GM10266 (cell line): ENCODE measurements at regions not wholly inside any gene's neighbourhood (a gene's known extent, or its start where the extent isn't known, plus 50 kb on each side); places are given as distances from the start of the nearest gene placed in this dataset.

Source experiments
- DNase-seq: peaks from one replicate; pipeline ENCODE4 v3.0.0; 2012; ENCODE audit errors: extremely low spot score
- TF ChIP-seq, protein P1 (sequence below): IDR thresholded peaks from 2 replicates; pipeline ENCODE4 v1.5.1; 2012; ENCODE audit warnings: mild to moderate bottlenecking, low read depth; ENCODE audit not compliant: control insufficient read depth, insufficient read depth; ENCODE audit errors: missing control alignments

DNA sequence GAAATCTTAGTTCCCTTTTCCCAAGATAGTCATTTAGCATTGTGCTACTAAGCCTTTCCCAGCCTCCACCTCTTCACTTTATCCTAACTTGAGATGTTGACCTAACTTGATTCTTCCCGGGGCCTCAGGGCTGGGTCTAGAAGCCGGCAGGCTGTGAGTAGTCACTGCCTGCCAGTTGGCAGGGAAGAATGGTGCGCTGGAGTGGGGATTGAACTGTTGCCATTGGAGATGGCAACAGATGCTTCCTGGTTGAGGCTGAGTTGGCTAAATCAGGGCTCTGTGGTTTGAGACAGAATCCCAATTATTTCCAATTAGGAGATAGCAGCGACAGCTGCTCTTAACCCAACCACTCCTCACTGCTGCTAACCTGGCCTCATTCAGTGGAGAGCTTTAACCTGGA is 343.1 kb downstream of the BRINP1 start:
- no peak for DNase-seq
- TF ChIP-seq, protein P1, sequence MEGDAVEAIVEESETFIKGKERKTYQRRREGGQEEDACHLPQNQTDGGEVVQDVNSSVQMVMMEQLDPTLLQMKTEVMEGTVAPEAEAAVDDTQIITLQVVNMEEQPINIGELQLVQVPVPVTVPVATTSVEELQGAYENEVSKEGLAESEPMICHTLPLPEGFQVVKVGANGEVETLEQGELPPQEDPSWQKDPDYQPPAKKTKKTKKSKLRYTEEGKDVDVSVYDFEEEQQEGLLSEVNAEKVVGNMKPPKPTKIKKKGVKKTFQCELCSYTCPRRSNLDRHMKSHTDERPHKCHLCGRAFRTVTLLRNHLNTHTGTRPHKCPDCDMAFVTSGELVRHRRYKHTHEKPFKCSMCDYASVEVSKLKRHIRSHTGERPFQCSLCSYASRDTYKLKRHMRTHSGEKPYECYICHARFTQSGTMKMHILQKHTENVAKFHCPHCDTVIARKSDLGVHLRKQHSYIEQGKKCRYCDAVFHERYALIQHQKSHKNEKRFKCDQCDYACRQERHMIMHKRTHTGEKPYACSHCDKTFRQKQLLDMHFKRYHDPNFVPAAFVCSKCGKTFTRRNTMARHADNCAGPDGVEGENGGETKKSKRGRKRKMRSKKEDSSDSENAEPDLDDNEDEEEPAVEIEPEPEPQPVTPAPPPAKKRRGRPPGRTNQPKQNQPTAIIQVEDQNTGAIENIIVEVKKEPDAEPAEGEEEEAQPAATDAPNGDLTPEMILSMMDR, result no peak

DNA sequence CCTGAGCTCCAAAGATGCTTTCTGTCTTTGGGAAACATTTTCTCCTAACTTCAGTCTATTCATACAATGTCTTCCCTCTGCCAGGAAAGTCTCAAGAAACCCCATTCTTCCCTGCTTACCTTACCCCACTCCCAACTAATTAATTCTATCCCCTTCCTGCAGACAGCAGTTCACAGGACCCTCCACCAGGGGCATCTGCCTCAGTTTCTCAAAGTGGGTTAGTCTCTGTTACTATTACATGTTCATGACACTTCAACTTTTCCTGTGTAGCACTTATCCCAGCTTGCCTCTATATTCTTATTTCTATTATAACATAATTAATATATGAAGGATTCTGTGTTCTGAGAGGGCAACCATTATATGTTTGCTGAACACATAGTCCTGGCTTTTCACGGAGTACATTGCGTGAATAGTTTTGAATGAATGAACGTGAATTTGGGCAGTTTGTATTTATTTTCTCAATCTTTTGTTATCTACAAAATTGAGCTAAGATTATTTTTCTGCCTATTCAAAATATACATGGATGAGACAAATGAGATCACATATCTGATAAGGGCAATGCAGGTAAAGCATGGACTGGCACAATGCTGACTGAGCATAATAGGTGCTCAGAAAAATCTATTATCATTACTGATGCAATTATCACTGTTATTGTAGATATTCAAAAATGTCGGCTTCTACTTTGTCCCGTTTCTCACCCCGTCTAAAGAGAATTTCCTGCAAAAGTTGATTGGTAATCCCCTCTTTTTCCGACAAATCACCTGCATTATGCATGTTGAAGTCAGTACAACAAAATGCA is 341.1 kb downstream of the BRINP1 start:
- DNase-seq, result no peak
- TF ChIP-seq, protein P1, result no peak

DNA sequence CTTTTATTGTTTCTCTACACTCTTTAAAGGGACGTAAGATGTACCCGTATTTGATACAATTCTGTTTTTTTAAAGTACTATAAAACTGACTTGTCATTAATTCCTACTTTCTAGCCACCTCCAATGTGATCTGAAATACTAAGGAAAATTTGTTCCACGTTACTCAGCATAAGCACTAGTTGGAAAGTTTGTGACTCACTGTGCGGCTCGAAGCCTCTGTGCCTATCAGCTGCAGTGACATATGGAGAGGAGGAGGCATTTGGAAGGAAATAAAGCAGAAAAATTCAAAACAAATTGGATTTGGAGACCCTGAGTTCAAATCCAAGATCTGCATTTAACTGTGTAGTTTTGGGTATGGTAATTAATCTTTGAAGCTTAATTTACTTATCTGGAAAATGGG is 339.3 kb downstream of the BRINP1 start:
- TF ChIP-seq, protein P1, result no peak

DNA sequence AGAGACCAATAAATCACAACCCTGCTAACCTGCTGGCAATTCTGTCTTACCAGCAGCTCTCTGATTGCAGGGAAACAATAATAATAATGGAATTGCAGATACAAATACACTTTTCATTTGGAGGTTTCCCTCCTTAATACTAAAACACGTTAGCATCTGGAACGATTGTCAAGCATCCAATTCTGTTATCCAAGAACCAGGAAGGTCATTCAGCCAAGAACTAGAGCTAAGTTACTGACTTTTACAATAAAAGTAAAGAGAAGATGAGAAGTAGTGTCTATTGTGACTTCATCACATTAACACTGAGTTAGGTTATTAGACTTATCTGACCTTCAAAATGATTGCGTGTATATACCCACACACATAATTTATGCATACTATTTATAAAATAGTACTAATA is 335.6 kb downstream of the BRINP1 start:
- TF ChIP-seq, protein P1, result no peak
- no peak for DNase-seq

More for the DNA sequence above, 339.3 kb downstream of the BRINP1 start:
- no peak for DNase-seq

DNA sequence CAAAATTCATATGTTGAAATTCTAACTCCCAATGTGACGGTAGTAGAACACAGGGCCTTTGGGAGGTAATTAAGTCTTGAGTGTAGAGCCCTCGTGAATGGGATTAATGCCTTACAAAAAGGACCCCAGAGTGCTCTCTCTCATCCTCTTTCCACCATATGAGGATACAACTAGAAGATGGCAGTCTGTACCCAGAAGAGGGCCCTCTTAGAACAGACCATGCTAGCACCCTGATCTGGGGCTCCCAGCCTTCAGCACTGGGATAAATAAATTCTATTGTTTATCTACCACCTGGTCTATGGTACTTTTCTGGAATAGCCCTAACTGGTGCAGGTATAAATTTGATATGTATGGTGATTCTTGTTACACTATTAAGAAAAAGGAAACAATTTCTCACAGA is 332.3 kb downstream of the BRINP1 start:
- no peak for DNase-seq
- TF ChIP-seq, protein P1, result no peak

DNA sequence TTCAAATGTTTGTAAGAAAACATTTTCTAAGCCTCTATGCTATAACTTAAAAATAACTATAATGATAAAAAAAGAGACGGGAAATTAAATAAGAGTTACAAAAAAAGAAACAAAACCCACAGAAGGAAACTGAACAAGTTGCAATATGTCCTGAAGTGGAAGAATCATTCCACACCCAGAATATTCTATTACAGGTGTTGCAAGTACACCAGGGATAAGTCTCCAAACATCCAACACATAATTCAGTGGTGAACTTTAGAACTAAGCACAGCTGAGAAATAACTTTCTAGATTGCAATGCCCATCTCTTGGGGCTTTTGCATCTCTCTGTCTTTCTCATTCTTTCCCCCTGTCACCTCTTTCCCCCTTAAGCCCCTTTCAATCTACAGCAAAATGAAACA is 325.2 kb downstream of the BRINP1 start:
- TF ChIP-seq, protein P1, result no peak
- DNase-seq, result no peak

DNA sequence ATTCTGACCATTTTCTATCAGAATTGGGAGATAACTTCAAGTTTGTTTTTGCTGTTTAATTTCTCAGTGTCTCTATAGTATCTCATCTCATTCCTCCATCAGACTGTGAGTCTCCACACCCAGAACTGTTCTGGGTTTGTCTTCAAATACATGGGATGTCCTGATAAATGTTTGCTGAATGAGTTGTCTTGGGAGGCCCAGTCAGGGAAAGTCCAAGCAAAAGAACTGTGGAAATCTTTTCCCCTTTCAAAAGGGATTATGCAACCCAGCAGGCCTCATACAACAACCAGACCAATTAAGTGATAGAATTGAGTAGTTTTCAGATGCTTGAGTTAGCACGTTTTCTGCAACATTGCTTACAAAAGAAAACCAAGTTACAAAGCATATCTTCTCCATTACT is 324.4 kb downstream of the BRINP1 start:
- TF ChIP-seq, protein P1, result no peak

More for the DNA sequence above, 324.4 kb downstream of the BRINP1 start:
- DNase-seq, result no peak
